Keratinocyte (primary cell): ENCODE measurements at regions not wholly inside any gene's neighbourhood (a gene's known extent, or its start where the extent isn't known, plus 50 kb on each side); places are given as distances from the start of the nearest gene placed in this dataset.

Experiments
- DNase-seq: peaks from one replicate; pipeline ENCODE4 v3.0.0-alpha.2; 2011; ENCODE audit warnings: low read depth, missing footprints, low spot score
- FAIRE-seq: peaks from 2 replicates; lab custom pipeline; 2011; peaks lifted over from hg19 to GRCh38; lab: Jason Lieb, UNC
- H2AFZ ChIP-seq: 2 replicates; pipeline ENCODE4 v1.6.0; 2012; ENCODE audit warnings: low read length, control low read depth, inconsistent platforms; ENCODE audit not compliant: control insufficient read depth
- H3K27ac ChIP-seq: 2 replicates; pipeline ENCODE4 v1.5.1; 2011; ENCODE audit warnings: low read length; ENCODE audit not compliant: control insufficient read depth, insufficient read depth
- H3K27me3 ChIP-seq: 3 replicates; pipeline ENCODE4 v1.6.0; 2011; ENCODE audit warnings: low read length; ENCODE audit not compliant: control insufficient read depth, insufficient read depth; ENCODE audit errors: extremely low read depth
- H3K36me3 ChIP-seq, 2 experiments: 2 replicates in 1 of 2; 3 replicates in 1 of 2; pipeline ENCODE4 v1.5.1; 2011; ENCODE audit warnings: low read length in 2 of 2, mild to moderate bottlenecking in 1 of 2; ENCODE audit not compliant: control insufficient read depth in 2 of 2, insufficient read depth in 2 of 2; ENCODE audit errors: extremely low read depth in 1 of 2
- H3K4me1 ChIP-seq: 3 replicates; pipeline ENCODE4 v1.5.1; 2011; ENCODE audit warnings: low read length; ENCODE audit not compliant: control insufficient read depth, insufficient read depth; ENCODE audit errors: extremely low read depth
- H3K4me2 ChIP-seq: 3 replicates; pipeline ENCODE4 v1.6.0; 2011; ENCODE audit warnings: low read depth, low read length; ENCODE audit not compliant: control insufficient read depth, insufficient read depth; ENCODE audit errors: extremely low read depth
- H3K4me3 ChIP-seq, 3 experiments: fragments of 200-600 bp in 1 of 3; sonication (generic) in 1 of 3; 2 replicates in 2 of 3; 3 replicates in 1 of 3; pipeline ENCODE4 v1.5.1; 2011 to 2016; ENCODE audit warnings: low read length in 3 of 3, mild to moderate bottlenecking in 3 of 3, control low read depth in 2 of 3, inconsistent platforms in 1 of 3, low read depth in 1 of 3, mixed read lengths in 1 of 3, mixed run types in 1 of 3, moderate library complexity in 1 of 3; ENCODE audit not compliant: control insufficient read depth in 2 of 3, insufficient read depth in 2 of 3; ENCODE audit errors: extremely low read depth in 1 of 3
- H3K79me2 ChIP-seq: 2 replicates; pipeline ENCODE4 v1.6.0; 2012; ENCODE audit warnings: low read length; ENCODE audit not compliant: control insufficient read depth, insufficient read depth
- H3K9ac ChIP-seq: 3 replicates; pipeline ENCODE4 v1.6.0; 2011; ENCODE audit warnings: low read length; ENCODE audit not compliant: control insufficient read depth, insufficient read depth; ENCODE audit errors: extremely low read depth
- H3K9me1 ChIP-seq: 3 replicates; pipeline ENCODE4 v1.6.0; 2011; ENCODE audit warnings: low read length; ENCODE audit not compliant: control insufficient read depth, insufficient read depth; ENCODE audit errors: extremely low read depth
- H3K9me3 ChIP-seq: 2 replicates; pipeline ENCODE4 v1.5.1; 2012; ENCODE audit warnings: low read depth, low read length; ENCODE audit not compliant: control insufficient read depth
- H4K20me1 ChIP-seq: 3 replicates; pipeline ENCODE4 v1.6.0; 2011; ENCODE audit warnings: low read length; ENCODE audit not compliant: control insufficient read depth, insufficient read depth; ENCODE audit errors: extremely low read depth
- CTCF ChIP-seq, 3 experiments: IDR thresholded peaks in 1 of 3; conservative IDR thresholded peaks in 1 of 3; optimal IDR thresholded peaks in 1 of 3; 2 replicates in 2 of 3; 3 replicates in 1 of 3; pipeline versions ENCODE3 to v1.5.1; 2011; ENCODE audit warnings: low read length in 3 of 3, mild to moderate bottlenecking in 3 of 3, moderate library complexity in 2 of 3, control low read depth in 1 of 3, inconsistent platforms in 1 of 3; ENCODE audit not compliant: insufficient read depth in 2 of 3; ENCODE audit errors: extremely low read depth in 1 of 3
- EZH2 ChIP-seq: IDR thresholded peaks from one replicate; pipeline ENCODE4 v1.6.1; 2012; ENCODE audit warnings: inconsistent platforms, mild to moderate bottlenecking, low read length, moderate library complexity
- dilution Hi-C: fragments of 300-500 bp; cut with MboI; formaldehyde crosslinking; loops from one replicate; pipeline ENCODE4 v1.7.0; 2020; ENCODE audit warnings: low sequenced_read_pairs; ENCODE audit not compliant: extremely low pct_ligation_motif_present

DNA sequence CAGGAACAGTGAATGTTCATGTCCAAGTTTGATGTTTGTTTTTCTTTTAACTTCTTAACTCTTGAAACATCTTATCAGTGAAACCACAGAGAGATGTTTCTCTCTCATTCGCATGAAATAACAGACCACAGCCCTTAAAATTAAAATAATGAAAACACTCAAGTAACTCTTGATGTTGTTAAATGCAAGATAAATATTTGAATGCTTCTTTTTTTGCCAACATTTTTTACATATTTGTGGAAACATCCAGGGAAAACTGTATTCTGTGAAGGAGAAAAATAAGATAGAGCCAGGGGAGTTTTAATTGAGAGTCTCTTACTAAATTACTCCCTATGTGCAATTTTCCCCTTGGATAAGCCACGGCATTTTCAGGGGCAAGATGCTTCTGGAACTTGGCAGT lies 361.8 kb upstream of the MGMT start:
- no peak for DNase-seq
- Histone ChIP-seq H3K4me3 (no peak overlapping the region), H3K9ac (no peak overlapping the region), H3K4me2 (no peak overlapping the region), H3K79me2 (no peaks in the 10 kb centered on the region), H2AFZ (no peak overlapping the region), H3K36me3 (no peaks in the 10 kb centered on the region), H3K9me1 (no peaks in the 10 kb centered on the region), H3K9me3 (peaks cover 2% of the 10 kb centered on the region), H3K27ac (no peak overlapping the region), H3K27me3 (no peaks in the 10 kb centered on the region), H3K4me1 (no peaks in the 10 kb centered on the region), H4K20me1 (no peaks in the 10 kb centered on the region)
- dilution Hi-C loops: no loop called here
- FAIRE-seq: no peak
- TF ChIP-seq EZH2: no peak
- TF ChIP-seq CTCF (optimal IDR thresholded peaks at IDR 0.05 in 1 of 3, IDR thresholded peaks at IDR 0.05 in 1 of 3, conservative IDR thresholded peaks at IDR 0.05 in 1 of 3; ENCODE audit: extremely low read depth in 1 of 3, insufficient read depth in 2 of 3, low read length in 3 of 3): no peak

DNA sequence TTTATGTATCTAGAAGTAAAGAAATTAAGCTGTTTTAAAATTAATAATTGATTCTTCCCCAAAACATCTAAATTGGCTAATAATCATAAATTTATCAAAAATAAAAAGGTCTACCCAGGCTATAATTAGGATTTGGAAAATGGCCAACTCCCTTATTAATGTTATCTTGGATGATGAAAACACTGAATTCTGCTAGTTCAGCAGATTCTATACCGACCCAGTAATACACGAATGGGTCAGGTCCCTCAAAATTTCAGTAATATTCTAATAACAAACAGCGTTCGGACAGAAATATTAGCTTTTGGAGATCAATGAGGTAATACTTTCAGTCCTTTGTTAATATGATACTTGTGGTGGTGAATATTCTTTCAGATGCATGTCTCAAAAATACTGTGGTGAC lies 360.7 kb upstream of the MGMT start:
- no peaks in the 10 kb centered on the region for H3K27me3 ChIP-seq
- H2AFZ ChIP-seq: no peak overlapping the region
- H3K9ac ChIP-seq: no peak overlapping the region
- no peaks in the 10 kb centered on the region for H4K20me1 ChIP-seq
- H3K27ac ChIP-seq: no peak overlapping the region
- dilution Hi-C loops: no loop called here
- no peaks in the 10 kb centered on the region for H3K4me1 ChIP-seq
- TF ChIP-seq CTCF (optimal IDR thresholded peaks at IDR 0.05 in 1 of 3, IDR thresholded peaks at IDR 0.05 in 1 of 3, conservative IDR thresholded peaks at IDR 0.05 in 1 of 3; ENCODE audit: extremely low read depth in 1 of 3, insufficient read depth in 2 of 3, low read length in 3 of 3) (no peak), EZH2 (no peak)
- no peak overlapping the region for H3K4me3 ChIP-seq
- DNase-seq: no peak
- no peaks in the 10 kb centered on the region for H3K79me2 ChIP-seq
- no peaks in the 10 kb centered on the region for H3K9me1 ChIP-seq
- no peak for FAIRE-seq
- H3K4me2 ChIP-seq: no peak overlapping the region
- H3K9me3 ChIP-seq: peaks cover 3% of the 10 kb centered on the region
- H3K36me3 ChIP-seq: no peaks in the 10 kb centered on the region
